ENCODE measurements at regions not wholly inside any gene's neighbourhood (a gene's known extent, or its start where the extent isn't known, plus 50 kb on each side); places are given as distances from the start of the nearest gene placed in this dataset.
"Not testable (repeated sequence)": the region's sequence is repeated elsewhere in the genome, so short reads cannot be mapped to it uniquely, and the experiment has no call there.

DNA sequence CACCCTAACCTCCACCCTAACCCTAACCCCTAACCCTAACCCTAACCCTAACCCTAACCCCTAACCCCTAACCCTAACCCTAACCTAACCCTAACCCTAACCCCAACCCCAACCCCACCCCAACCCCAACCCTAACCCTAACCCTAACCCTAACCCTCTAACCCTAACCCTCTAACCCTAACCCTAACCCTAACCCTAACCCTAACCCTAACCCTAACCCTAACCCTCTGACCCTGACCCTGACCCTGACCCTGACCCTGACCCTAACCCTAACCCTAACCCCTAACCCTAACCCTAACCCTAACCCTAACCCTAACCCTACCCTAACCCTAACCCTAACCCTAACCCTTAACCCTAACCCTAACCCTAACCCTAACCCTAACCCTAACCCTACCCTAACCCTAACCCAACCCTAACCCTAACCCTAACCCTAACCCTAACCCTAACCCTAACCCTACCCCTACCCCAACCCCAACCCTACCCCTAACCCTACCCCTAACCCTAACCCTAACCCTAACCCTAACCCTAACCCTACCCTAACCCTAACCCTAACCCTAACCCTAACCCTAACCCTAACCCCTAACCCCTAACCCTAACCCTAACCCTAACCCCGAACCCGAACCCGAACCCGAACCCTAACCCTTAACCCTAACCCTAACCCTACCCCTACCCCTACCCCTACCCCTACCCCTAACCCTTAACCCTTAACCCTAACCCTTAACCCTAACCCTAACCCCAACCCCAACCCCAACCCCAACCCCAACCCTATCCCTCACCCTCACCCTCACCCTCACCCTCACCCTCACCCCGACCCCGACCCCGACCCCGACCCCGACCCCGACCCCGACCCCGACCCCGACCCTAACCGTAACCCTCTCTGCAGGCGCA lies 186.2 kb upstream of the CHL1 start:
- H3K4me3 ChIP-seq (ENCODE audit: low read length); H4K20me1 ChIP-seq (ENCODE audit: control insufficient read depth, insufficient read depth, low read depth, low read length); H3K79me2 ChIP-seq (ENCODE audit: control insufficient read depth, low read length); H3K4me1 ChIP-seq (ENCODE audit: control insufficient read depth, low read length); H3K27ac ChIP-seq (ENCODE audit: low read depth, low read length); H3K9me3 ChIP-seq (ENCODE audit: control insufficient read depth, insufficient read depth, low read length); H3K4me2 ChIP-seq (ENCODE audit: low read length); H3K9me2 ChIP-seq (replicated peaks; ENCODE audit: control insufficient read depth, low read length); H3K27me3 ChIP-seq (ENCODE audit: control insufficient read depth, low read length); H3F3A ChIP-seq (ENCODE audit: control insufficient read depth, insufficient read depth); H3K36me3 ChIP-seq (ENCODE audit: control insufficient read depth, low read length): not testable (repeated sequence)

DNA sequence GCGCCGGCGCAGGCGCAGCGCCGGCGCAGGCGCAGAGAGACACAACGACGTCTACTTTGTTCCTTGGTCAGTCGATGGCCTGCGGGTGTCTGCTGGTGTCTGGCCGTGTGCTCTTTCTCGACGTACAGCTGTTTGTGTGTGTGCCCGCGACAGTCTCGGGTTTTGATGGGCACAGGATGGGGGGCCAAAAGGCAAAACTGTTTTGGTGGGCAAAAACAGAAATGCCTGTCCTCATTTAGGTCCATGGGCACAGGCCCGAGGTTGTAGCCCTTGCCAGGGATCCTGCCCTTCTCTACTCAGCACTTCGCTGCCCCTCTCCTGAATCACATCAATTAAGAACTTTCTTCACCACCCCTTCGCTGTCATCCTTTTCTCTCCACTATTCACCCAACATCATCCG lies 184.8 kb upstream of the CHL1 start:
- TF ChIP-seq, protein P1, sequence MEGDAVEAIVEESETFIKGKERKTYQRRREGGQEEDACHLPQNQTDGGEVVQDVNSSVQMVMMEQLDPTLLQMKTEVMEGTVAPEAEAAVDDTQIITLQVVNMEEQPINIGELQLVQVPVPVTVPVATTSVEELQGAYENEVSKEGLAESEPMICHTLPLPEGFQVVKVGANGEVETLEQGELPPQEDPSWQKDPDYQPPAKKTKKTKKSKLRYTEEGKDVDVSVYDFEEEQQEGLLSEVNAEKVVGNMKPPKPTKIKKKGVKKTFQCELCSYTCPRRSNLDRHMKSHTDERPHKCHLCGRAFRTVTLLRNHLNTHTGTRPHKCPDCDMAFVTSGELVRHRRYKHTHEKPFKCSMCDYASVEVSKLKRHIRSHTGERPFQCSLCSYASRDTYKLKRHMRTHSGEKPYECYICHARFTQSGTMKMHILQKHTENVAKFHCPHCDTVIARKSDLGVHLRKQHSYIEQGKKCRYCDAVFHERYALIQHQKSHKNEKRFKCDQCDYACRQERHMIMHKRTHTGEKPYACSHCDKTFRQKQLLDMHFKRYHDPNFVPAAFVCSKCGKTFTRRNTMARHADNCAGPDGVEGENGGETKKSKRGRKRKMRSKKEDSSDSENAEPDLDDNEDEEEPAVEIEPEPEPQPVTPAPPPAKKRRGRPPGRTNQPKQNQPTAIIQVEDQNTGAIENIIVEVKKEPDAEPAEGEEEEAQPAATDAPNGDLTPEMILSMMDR (IDR thresholded peaks at IDR 0.05; ENCODE audit: low read depth, low read length, poor library complexity, severe bottlenecking) = no peak
- no peak for TF ChIP-seq EZH2phosphoT487 (IDR thresholded peaks at IDR 0.05; ENCODE audit: borderline replicate concordance, low read length)
- Histone ChIP-seq H3F3A (ENCODE audit: control insufficient read depth, insufficient read depth) (no peaks in the 10 kb centered on the region), H3K79me2 (ENCODE audit: control insufficient read depth, low read length) (no peaks in the 10 kb centered on the region), H4K20me1 (ENCODE audit: control insufficient read depth, insufficient read depth, low read depth, low read length) (no peaks in the 10 kb centered on the region), H3K9me2 (replicated peaks; ENCODE audit: control insufficient read depth, low read length) (no peaks in the 10 kb centered on the region), H3K4me3 (ENCODE audit: low read length) (no peak overlapping the region), H3K27me3 (ENCODE audit: control insufficient read depth, low read length) (no peaks in the 10 kb centered on the region), H3K4me1 (ENCODE audit: control insufficient read depth, low read length) (no peaks in the 10 kb centered on the region), H3K36me3 (ENCODE audit: control insufficient read depth, low read length) (no peaks in the 10 kb centered on the region), H3K9me3 (ENCODE audit: control insufficient read depth, insufficient read depth, low read length) (no peaks in the 10 kb centered on the region), H3K27ac (ENCODE audit: low read depth, low read length) (no peak overlapping the region), H3K4me2 (ENCODE audit: low read length) (no peak overlapping the region)

DNA sequence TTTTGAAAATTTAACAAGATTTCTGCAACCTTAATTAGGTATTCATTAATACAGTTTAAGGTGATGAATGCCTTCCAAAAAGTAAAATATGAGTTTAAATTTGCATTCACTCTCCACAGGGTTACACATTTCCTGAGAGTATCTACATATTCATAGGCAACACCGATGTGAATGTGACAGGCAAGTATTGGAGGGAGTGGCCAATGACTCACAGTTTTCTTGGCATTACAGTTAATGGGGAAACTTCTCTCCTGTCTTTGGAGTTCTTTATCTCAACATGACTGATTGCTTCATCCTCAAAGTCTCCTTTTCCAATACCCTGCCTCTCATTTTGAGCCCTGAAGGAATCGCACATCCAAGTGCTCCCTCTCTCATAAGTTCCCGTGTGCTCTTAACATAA lies 181.9 kb upstream of the CHL1 start:
- Histone ChIP-seq H3K36me3 (ENCODE audit: control insufficient read depth, low read length) (no peaks in the 10 kb centered on the region), H3F3A (ENCODE audit: control insufficient read depth, insufficient read depth) (no peaks in the 10 kb centered on the region)

DNA sequence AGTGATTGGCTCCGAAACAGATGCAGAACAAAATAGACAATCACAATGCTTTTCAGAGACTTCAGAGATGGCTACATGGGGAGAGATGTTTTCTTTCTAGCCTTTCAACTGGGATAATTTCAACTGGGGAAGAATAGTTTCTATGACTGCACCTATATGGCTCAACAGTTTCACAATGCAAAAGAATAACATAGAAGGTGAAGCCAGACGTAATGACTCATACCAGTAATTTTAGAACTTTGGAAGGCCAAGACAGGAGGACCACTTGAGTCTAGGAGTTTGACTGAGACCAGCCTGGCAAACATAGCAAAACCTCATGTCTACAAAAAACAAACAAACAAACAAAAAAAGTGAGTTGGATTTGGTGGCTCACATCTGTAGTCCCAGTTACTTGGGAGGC lies 180.2 kb upstream of the CHL1 start:
- H3K27me3 ChIP-seq (ENCODE audit: control insufficient read depth, low read length) = no peaks in the 10 kb centered on the region
- H3K4me2 ChIP-seq (ENCODE audit: low read length) = no peak overlapping the region
- no peak overlapping the region for H3K27ac ChIP-seq (ENCODE audit: low read depth, low read length)
- no peaks in the 10 kb centered on the region for H3K9me2 ChIP-seq (replicated peaks; ENCODE audit: control insufficient read depth, low read length)
- no peaks in the 10 kb centered on the region for H3K9me3 ChIP-seq (ENCODE audit: control insufficient read depth, insufficient read depth, low read length)
- TF ChIP-seq, protein P1 (IDR thresholded peaks at IDR 0.05; ENCODE audit: low read depth, low read length, poor library complexity, severe bottlenecking) = no peak
- H3K4me1 ChIP-seq (ENCODE audit: control insufficient read depth, low read length) = no peaks in the 10 kb centered on the region
- H3K36me3 ChIP-seq (ENCODE audit: control insufficient read depth, low read length) = no peaks in the 10 kb centered on the region
- H4K20me1 ChIP-seq (ENCODE audit: control insufficient read depth, insufficient read depth, low read depth, low read length) = no peaks in the 10 kb centered on the region
- H3K79me2 ChIP-seq (ENCODE audit: control insufficient read depth, low read length) = no peaks in the 10 kb centered on the region
- H3K4me3 ChIP-seq (ENCODE audit: low read length) = no peak overlapping the region
- H3F3A ChIP-seq (ENCODE audit: control insufficient read depth, insufficient read depth) = no peaks in the 10 kb centered on the region

More for the DNA sequence above, 181.9 kb upstream of the CHL1 start:
- H3K4me1 ChIP-seq (ENCODE audit: control insufficient read depth, low read length) = no peaks in the 10 kb centered on the region
- no peak for TF ChIP-seq EZH2phosphoT487 (IDR thresholded peaks at IDR 0.05; ENCODE audit: borderline replicate concordance, low read length)
- TF ChIP-seq, protein P1 (IDR thresholded peaks at IDR 0.05; ENCODE audit: low read depth, low read length, poor library complexity, severe bottlenecking) = no peak
- H3K4me2 ChIP-seq (ENCODE audit: low read length) = no peak overlapping the region
- H3K9me2 ChIP-seq (replicated peaks; ENCODE audit: control insufficient read depth, low read length) = no peaks in the 10 kb centered on the region
- H3K4me3 ChIP-seq (ENCODE audit: low read length) = no peak overlapping the region
- H4K20me1 ChIP-seq (ENCODE audit: control insufficient read depth, insufficient read depth, low read depth, low read length) = no peaks in the 10 kb centered on the region
- no peaks in the 10 kb centered on the region for H3K79me2 ChIP-seq (ENCODE audit: control insufficient read depth, low read length)
- no peak overlapping the region for H3K27ac ChIP-seq (ENCODE audit: low read depth, low read length)
- no peaks in the 10 kb centered on the region for H3K9me3 ChIP-seq (ENCODE audit: control insufficient read depth, insufficient read depth, low read length)
- H3K27me3 ChIP-seq (ENCODE audit: control insufficient read depth, low read length) = no peaks in the 10 kb centered on the region
